ENCODE measurements at regions not wholly inside any gene's neighbourhood (a gene's known extent, or its start where the extent isn't known, plus 50 kb on each side); places are given as distances from the start of the nearest gene placed in this dataset.

DNA sequence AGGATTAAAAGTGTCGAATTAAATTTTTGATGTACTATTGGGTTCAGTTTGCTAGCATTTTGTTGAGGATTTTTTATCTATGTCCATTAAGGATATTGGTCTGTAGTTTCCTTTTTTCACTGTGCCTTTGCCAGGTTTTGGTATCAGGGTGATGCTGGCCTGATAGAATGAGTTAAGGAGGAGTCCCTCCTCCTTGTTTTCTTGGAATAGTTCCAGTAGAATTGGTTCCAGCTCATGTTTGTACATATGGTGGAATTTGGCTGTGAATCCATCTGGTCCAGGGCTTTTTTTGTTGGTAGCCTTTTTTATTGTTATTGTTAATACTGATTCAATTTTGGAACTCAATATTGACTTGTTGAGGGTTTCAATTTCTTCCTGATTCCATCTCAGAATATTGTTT lies 141.8 kb downstream of the SIM1 start:
- Histone ChIP-seq H3K9me3 (ENCODE audit: control insufficient read depth, insufficient read depth, low read length) (no peaks in the 10 kb centered on the region), H3K4me1 (ENCODE audit: control insufficient read depth, insufficient read depth, low read length) (no peaks in the 10 kb centered on the region), H3K9ac (ENCODE audit: low read depth, low read length) (no peak overlapping the region), H3K36me3 (ENCODE audit: control insufficient read depth, insufficient read depth, low read length) (no peaks in the 10 kb centered on the region), H3K27me3 (ENCODE audit: control insufficient read depth, insufficient read depth, low read length) (no peaks in the 10 kb centered on the region), H3K4me3 (ENCODE audit: low read depth, low read length) (no peak overlapping the region)

DNA sequence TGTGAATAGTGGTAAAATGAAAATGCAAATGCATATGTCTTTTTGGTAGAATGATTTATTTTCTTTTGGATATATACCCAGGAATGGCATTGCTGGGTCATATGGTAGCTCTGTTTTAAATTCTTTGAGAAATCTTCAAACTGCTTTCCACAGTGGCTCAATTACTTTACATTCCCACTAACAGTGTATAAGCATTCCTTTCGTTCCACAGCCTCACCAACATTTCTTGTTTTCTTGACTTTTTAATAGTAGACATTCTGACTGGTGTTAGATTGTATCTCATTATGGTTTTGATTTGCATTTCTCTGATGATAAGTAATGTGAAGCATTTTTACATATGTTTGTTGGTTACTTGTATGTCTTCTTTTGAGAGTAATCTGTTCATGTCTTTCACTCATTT lies 144.0 kb downstream of the SIM1 start:
- no peaks in the 10 kb centered on the region for H3K36me3 ChIP-seq (ENCODE audit: control insufficient read depth, insufficient read depth, low read length)
- no peaks in the 10 kb centered on the region for H3K9me3 ChIP-seq (ENCODE audit: control insufficient read depth, insufficient read depth, low read length)
- no peaks in the 10 kb centered on the region for H3K4me1 ChIP-seq (ENCODE audit: control insufficient read depth, insufficient read depth, low read length)
- H3K9ac ChIP-seq (ENCODE audit: low read depth, low read length) = no peak overlapping the region
- no peak overlapping the region for H3K4me3 ChIP-seq (ENCODE audit: low read depth, low read length)
- H3K27me3 ChIP-seq (ENCODE audit: control insufficient read depth, insufficient read depth, low read length) = no peaks in the 10 kb centered on the region

- H3K27me3 ChIP-seq (ENCODE audit: control insufficient read depth, insufficient read depth, low read length) = no peaks in the 10 kb centered on the region
These were observed 147.7 kb downstream of the SIM1 start for GRCh38 chr6:100317031-100317430.

DNA sequence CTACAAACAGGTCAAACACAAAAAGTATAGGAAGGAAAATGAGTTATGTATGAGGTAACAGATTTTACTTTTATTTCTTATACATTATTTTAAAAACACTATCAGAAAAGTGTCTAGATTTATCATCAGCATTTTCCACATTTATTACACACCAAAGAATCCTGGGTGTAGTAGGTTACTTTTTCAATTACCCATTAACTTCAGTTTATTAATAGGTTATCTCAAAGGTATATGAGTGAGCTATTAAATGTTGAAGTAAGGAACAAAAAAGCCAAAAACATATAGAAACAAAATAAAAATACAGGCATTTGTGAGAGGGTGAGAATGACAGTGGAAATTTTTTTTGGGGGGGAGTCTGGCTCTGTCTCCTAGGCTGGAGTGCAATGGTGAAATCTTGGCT lies 150.5 kb downstream of the SIM1 start:
- no peaks in the 10 kb centered on the region for H3K9me3 ChIP-seq (ENCODE audit: control insufficient read depth, insufficient read depth, low read length)

More at GRCh38 chr6:100317031-100317430, 147.7 kb downstream of the SIM1 start:
- H3K36me3 ChIP-seq (ENCODE audit: control insufficient read depth, insufficient read depth, low read length) = no peaks in the 10 kb centered on the region
- no peaks in the 10 kb centered on the region for H3K4me1 ChIP-seq (ENCODE audit: control insufficient read depth, insufficient read depth, low read length)
- no peak overlapping the region for H3K4me3 ChIP-seq (ENCODE audit: low read depth, low read length)
- H3K9ac ChIP-seq (ENCODE audit: low read depth, low read length) = no peak overlapping the region
- H3K9me3 ChIP-seq (ENCODE audit: control insufficient read depth, insufficient read depth, low read length) = no peaks in the 10 kb centered on the region

DNA sequence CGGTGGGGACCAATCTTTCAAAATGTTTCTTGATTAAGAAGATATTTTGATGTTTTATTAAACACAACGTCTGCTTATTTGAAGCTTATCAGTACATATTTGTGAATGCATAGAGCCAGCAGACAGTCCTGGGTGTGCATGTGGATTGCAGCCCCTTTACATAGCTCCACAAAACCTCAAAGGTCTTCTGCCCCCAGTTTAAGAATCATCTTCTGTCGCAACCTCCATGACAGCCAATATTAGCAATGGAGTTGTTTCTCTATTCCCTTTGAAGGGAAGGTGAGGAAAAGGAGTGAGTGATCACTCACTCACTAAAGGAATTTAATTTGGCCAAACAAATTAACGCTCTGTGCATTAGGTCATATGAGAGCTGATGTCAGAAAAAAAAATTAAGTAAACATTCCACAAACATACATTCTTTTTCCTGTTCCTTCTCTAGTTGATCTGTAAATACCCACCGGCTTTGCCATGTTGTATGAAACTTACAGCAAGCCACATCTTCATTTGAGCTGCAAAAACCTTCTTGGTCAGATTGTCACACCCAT lies 152.9 kb downstream of the SIM1 start:
- no peaks in the 10 kb centered on the region for H3K27me3 ChIP-seq (ENCODE audit: control insufficient read depth, insufficient read depth, low read length)
- no peak overlapping the region for H3K9ac ChIP-seq (ENCODE audit: low read depth, low read length)
- H3K4me1 ChIP-seq (ENCODE audit: control insufficient read depth, insufficient read depth, low read length) = peaks cover 10% of the 10 kb centered on the region
- no peaks in the 10 kb centered on the region for H3K36me3 ChIP-seq (ENCODE audit: control insufficient read depth, insufficient read depth, low read length)
- no peak overlapping the region for H3K4me3 ChIP-seq (ENCODE audit: low read depth, low read length)
- no peaks in the 10 kb centered on the region for H3K9me3 ChIP-seq (ENCODE audit: control insufficient read depth, insufficient read depth, low read length)

More for the DNA sequence above, 150.5 kb downstream of the SIM1 start:
- Histone ChIP-seq H3K4me1 (ENCODE audit: control insufficient read depth, insufficient read depth, low read length) (no peaks in the 10 kb centered on the region), H3K9ac (ENCODE audit: low read depth, low read length) (no peak overlapping the region), H3K27me3 (ENCODE audit: control insufficient read depth, insufficient read depth, low read length) (no peaks in the 10 kb centered on the region), H3K36me3 (ENCODE audit: control insufficient read depth, insufficient read depth, low read length) (no peaks in the 10 kb centered on the region), H3K4me3 (ENCODE audit: low read depth, low read length) (no peak overlapping the region)

- Histone ChIP-seq H3K36me3 (ENCODE audit: control insufficient read depth, insufficient read depth, low read length) (no peaks in the 10 kb centered on the region), H3K4me1 (ENCODE audit: control insufficient read depth, insufficient read depth, low read length) (peaks cover 10% of the 10 kb centered on the region), H3K27me3 (ENCODE audit: control insufficient read depth, insufficient read depth, low read length) (no peaks in the 10 kb centered on the region)
These were observed 155.5 kb downstream of the SIM1 start for GRCh38 chr6:100309174-100309573.

GRCh38 chr6:100307561-100307960 lies 157.2 kb downstream of the SIM1 start:
- peaks cover 10% of the 10 kb centered on the region for H3K4me1 ChIP-seq (ENCODE audit: control insufficient read depth, insufficient read depth, low read length)
- no peak overlapping the region for H3K4me3 ChIP-seq (ENCODE audit: low read depth, low read length)
- H3K36me3 ChIP-seq (ENCODE audit: control insufficient read depth, insufficient read depth, low read length) = no peaks in the 10 kb centered on the region
- no peaks in the 10 kb centered on the region for H3K9me3 ChIP-seq (ENCODE audit: control insufficient read depth, insufficient read depth, low read length)
- no peaks in the 10 kb centered on the region for H3K27me3 ChIP-seq (ENCODE audit: control insufficient read depth, insufficient read depth, low read length)
- H3K9ac ChIP-seq (ENCODE audit: low read depth, low read length) = no peak overlapping the region

More at GRCh38 chr6:100309174-100309573, 155.5 kb downstream of the SIM1 start:
- no peak overlapping the region for H3K4me3 ChIP-seq (ENCODE audit: low read depth, low read length)
- H3K9ac ChIP-seq (ENCODE audit: low read depth, low read length) = no peak overlapping the region
- H3K9me3 ChIP-seq (ENCODE audit: control insufficient read depth, insufficient read depth, low read length) = no peaks in the 10 kb centered on the region

- no peaks in the 10 kb centered on the region for H3K27me3 ChIP-seq (ENCODE audit: control insufficient read depth, insufficient read depth, low read length)
- H3K36me3 ChIP-seq (ENCODE audit: control insufficient read depth, insufficient read depth, low read length) = no peaks in the 10 kb centered on the region
- no peak overlapping the region for H3K4me3 ChIP-seq (ENCODE audit: low read depth, low read length)
- H3K9ac ChIP-seq (ENCODE audit: low read depth, low read length) = no peak overlapping the region
- peaks cover 16% of the 10 kb centered on the region for H3K4me1 ChIP-seq (ENCODE audit: control insufficient read depth, insufficient read depth, low read length)
- no peaks in the 10 kb centered on the region for H3K9me3 ChIP-seq (ENCODE audit: control insufficient read depth, insufficient read depth, low read length)
These were observed 159.4 kb downstream of the SIM1 start for GRCh38 chr6:100305209-100305869.

- H3K9ac ChIP-seq (ENCODE audit: low read depth, low read length) = no peak overlapping the region
- H3K4me3 ChIP-seq (ENCODE audit: low read depth, low read length) = no peak overlapping the region
- no peaks in the 10 kb centered on the region for H3K9me3 ChIP-seq (ENCODE audit: control insufficient read depth, insufficient read depth, low read length)
- H3K4me1 ChIP-seq (ENCODE audit: control insufficient read depth, insufficient read depth, low read length) = peaks cover 16% of the 10 kb centered on the region
- no peaks in the 10 kb centered on the region for H3K36me3 ChIP-seq (ENCODE audit: control insufficient read depth, insufficient read depth, low read length)
- H3K27me3 ChIP-seq (ENCODE audit: control insufficient read depth, insufficient read depth, low read length) = no peaks in the 10 kb centered on the region
These were observed 160.1 kb downstream of the SIM1 start for GRCh38 chr6:100304575-100304974.

GRCh38 chr6:100301731-100302130 lies 163.0 kb downstream of the SIM1 start:
- Histone ChIP-seq H3K9me3 (ENCODE audit: control insufficient read depth, insufficient read depth, low read length) (no peaks in the 10 kb centered on the region), H3K9ac (ENCODE audit: low read depth, low read length) (no peak overlapping the region), H3K36me3 (ENCODE audit: control insufficient read depth, insufficient read depth, low read length) (no peaks in the 10 kb centered on the region), H3K4me1 (ENCODE audit: control insufficient read depth, insufficient read depth, low read length) (peaks cover 6% of the 10 kb centered on the region), H3K27me3 (ENCODE audit: control insufficient read depth, insufficient read depth, low read length) (no peaks in the 10 kb centered on the region), H3K4me3 (ENCODE audit: low read depth, low read length) (no peak overlapping the region)

DNA sequence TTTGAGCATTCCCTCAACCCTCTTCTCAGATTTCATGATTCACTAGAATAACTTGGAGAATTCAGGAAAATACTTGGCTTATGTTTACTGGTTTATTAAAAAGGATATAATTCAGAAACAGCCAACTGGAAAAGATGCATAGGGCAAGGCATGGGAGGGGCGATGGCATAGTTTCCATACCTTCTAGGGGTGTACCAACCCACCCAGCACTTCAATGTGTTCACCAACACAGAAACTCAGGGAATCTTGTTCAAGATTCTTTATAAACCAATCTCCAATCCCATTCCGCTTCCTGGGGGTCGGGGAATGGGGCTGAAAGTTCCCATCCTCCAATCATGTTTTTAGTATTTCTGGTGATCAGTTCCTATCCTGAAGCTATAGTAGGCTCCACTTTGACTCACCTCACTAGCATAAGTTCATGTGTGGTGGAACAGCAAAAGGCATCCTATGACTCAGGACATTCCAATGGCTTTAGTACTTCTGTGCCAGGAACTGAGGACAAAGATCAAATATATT lies 164.4 kb downstream of the SIM1 start:
- Histone ChIP-seq H3K27me3 (ENCODE audit: control insufficient read depth, insufficient read depth, low read length) (no peaks in the 10 kb centered on the region), H3K9me3 (ENCODE audit: control insufficient read depth, insufficient read depth, low read length) (no peaks in the 10 kb centered on the region), H3K9ac (ENCODE audit: low read depth, low read length) (no peak overlapping the region), H3K36me3 (ENCODE audit: control insufficient read depth, insufficient read depth, low read length) (no peaks in the 10 kb centered on the region), H3K4me3 (ENCODE audit: low read depth, low read length) (no peak overlapping the region), H3K4me1 (ENCODE audit: control insufficient read depth, insufficient read depth, low read length) (peaks cover 6% of the 10 kb centered on the region)

DNA sequence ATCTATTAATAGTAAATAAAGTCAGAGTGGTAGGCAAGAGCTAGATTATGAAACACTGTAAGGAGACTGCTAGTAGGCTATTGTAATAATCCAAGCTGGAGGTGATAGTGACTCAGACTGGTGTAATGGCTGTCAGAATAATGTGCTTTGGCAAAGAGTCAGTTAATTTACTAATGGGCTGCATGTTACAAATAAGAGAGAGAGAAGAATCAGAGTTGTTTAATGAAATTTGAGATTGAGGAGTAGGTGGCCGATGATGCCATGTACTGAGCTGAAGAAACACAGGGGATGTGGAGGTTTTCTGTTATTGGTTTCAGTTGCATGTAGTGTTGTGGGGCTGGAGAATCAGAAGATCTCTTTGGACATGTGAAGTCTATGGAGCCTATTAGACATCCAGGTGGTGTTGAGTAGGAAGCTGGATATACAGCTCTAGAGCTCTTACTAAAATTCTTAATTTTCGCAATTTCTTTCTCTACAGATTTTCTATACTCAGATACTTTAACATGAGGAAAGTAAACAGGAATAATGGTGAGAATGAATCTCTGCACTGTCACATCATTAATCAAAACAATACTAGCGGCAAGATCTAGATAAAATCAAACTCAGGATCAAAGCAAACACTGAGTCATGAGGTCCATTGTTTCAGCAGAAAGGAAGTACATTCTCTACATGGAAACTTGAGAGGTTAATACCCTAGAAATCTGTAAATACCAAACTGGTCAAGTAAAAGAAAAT lies 167.7 kb downstream of the SIM1 start:
- H3K36me3 ChIP-seq (ENCODE audit: control insufficient read depth, insufficient read depth, low read length) = no peaks in the 10 kb centered on the region
- no peak overlapping the region for H3K9ac ChIP-seq (ENCODE audit: low read depth, low read length)
- H3K9me3 ChIP-seq (ENCODE audit: control insufficient read depth, insufficient read depth, low read length) = no peaks in the 10 kb centered on the region
- H3K4me1 ChIP-seq (ENCODE audit: control insufficient read depth, insufficient read depth, low read length) = peaks cover 5% of the 10 kb centered on the region
- H3K27me3 ChIP-seq (ENCODE audit: control insufficient read depth, insufficient read depth, low read length) = no peaks in the 10 kb centered on the region
- H3K4me3 ChIP-seq (ENCODE audit: low read depth, low read length) = no peak overlapping the region
